Peyer's patch (tissue), 4 donors: ENCODE measurements at regions not wholly inside any gene's neighbourhood (a gene's known extent, or its start where the extent isn't known, plus 50 kb on each side); places are given as distances from the start of the nearest gene placed in this dataset.

Experiments used
- DNase-seq, 3 donors: peaks; one replicate each; pipeline ENCODE4 v3.0.0-alpha.2; 2017 to 2019
- H3K27ac ChIP-seq, 4 donors: fragments of 200-600 bp; sonication (generic); one replicate each; pipeline ENCODE4 v1.5.1; 2016 to 2019
- H3K27me3 ChIP-seq, 2 donors: fragments of 200-600 bp; sonication (generic); one replicate each; pipeline ENCODE4 v1.5.1; 2019
- H3K36me3 ChIP-seq, 3 donors: fragments of 200-600 bp; sonication (generic); one replicate each; pipeline ENCODE4 v1.5.1; 2016 to 2019
- H3K4me1 ChIP-seq, 4 donors: fragments of 200-600 bp; sonication (generic); one replicate each; pipeline ENCODE4 v1.5.1; 2016 to 2019
- H3K4me3 ChIP-seq, 4 donors: fragments of 200-600 bp; sonication (generic); 1 replicate in 3 of 4; 2 replicates in 1 of 4; pipeline ENCODE4 v1.5.1; 2016 to 2019; ENCODE audit warnings: mild to moderate bottlenecking in 1 of 4
- H3K9me3 ChIP-seq, 4 donors: fragments of 200-600 bp; sonication (generic); one replicate each; pipeline ENCODE4 v1.5.1; 2016 to 2019; ENCODE audit warnings: mild to moderate bottlenecking in 1 of 4
- CTCF ChIP-seq, 6 experiments: fragments of 450-650 bp in 4 of 6; fragments of 200-600 bp in 2 of 6; sonication (generic) in 1 of 6; IDR thresholded peaks; one replicate each; pipeline ENCODE4 v1.5.1; 2017 to 2019; ENCODE audit warnings: antibody characterized with exemption in 6 of 6, mild to moderate bottlenecking in 3 of 6, moderate library complexity in 1 of 6
- POLR2A ChIP-seq, 2 donors: fragments of 450-650 bp; IDR thresholded peaks; one replicate each; pipeline ENCODE4 v1.5.1; 2017; ENCODE audit warnings: antibody characterized with exemption in 2 of 2, mild to moderate bottlenecking in 2 of 2, moderate library complexity in 2 of 2

- Histone ChIP-seq H3K27me3 (no peaks in the 10 kb centered on the region), H3K4me1 (no peaks in the 10 kb centered on the region), H3K36me3 (no peaks in the 10 kb centered on the region), H3K27ac (no peak overlapping the region), H3K9me3 (no peaks in the 10 kb centered on the region), H3K4me3 (no peak overlapping the region)
- no peak for TF ChIP-seq CTCF (IDR thresholded peaks at IDR 0.05)
- TF ChIP-seq POLR2A (IDR thresholded peaks at IDR 0.05) = no peak
- DNase-seq = no peak
Observed at GRCh38 chr16:87196661-87197060, 120.5 kb downstream of the C16orf95 start.

DNA sequence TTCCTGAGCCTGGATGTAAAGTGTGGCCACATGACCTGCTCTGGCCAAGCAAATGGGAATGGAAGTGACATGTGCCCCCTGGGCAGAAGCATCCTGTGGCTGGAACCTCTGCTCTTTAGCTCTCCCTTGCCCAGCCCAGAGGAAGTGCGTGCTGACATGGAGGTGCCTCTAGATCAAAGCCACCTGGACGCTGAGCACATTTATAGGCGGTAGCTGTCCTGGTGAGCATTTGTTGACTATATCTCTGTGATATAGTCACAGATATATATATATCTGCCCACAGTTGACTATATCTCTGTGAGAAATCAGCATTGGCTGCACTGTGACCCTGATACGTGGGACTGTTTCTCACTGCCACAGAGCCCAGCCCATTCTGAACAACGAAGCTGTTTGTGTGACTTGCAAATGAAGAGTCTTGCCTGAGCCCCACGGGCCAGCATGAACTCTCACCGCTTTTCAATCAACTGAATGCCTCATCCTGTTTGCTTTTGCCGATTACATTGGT is 118.8 kb downstream of the C16orf95 start:
- Histone ChIP-seq H3K9me3 (no peaks in the 10 kb centered on the region), H3K36me3 (no peaks in the 10 kb centered on the region), H3K27me3 (no peaks in the 10 kb centered on the region), H3K27ac (no peak overlapping the region), H3K4me1 (no peaks in the 10 kb centered on the region), H3K4me3 (no peak overlapping the region)
- no peak for DNase-seq
- no peak for TF ChIP-seq CTCF (IDR thresholded peaks at IDR 0.05)
- TF ChIP-seq POLR2A (IDR thresholded peaks at IDR 0.05) = no peak

- DNase-seq = no peak
- no peak for TF ChIP-seq POLR2A (IDR thresholded peaks at IDR 0.05)
- TF ChIP-seq CTCF (IDR thresholded peaks at IDR 0.05) = no peak
- Histone ChIP-seq H3K36me3 (no peaks in the 10 kb centered on the region), H3K27me3 (no peaks in the 10 kb centered on the region), H3K4me1 (no peaks in the 10 kb centered on the region), H3K4me3 (no peak overlapping the region), H3K9me3 (no peaks in the 10 kb centered on the region), H3K27ac (no peak overlapping the region)
Observed at GRCh38 chr16:87198881-87199280, 118.3 kb downstream of the C16orf95 start.

DNA sequence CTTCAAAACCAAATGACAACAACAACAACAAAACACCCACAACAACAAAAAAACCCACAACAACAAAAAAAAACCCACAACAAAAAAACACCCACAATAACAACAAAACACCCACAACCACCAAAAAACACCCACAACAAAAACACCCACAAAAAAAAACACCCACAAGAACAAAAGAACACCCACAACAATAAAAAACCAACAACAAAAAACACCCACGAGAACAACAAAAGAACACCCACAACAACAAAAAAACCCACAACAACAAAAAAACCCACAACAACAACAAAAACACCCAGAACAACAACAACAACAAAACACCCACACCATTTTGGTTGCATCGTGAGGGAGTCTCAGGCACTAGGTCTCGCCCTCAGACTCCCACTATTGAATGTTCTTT is 117.8 kb downstream of the C16orf95 start:
- TF ChIP-seq POLR2A (IDR thresholded peaks at IDR 0.05) = no peak
- no peak for TF ChIP-seq CTCF (IDR thresholded peaks at IDR 0.05)
- DNase-seq = no peak
- Histone ChIP-seq H3K4me1 (no peaks in the 10 kb centered on the region), H3K4me3 (no peak overlapping the region), H3K36me3 (no peaks in the 10 kb centered on the region), H3K27ac (no peak overlapping the region), H3K9me3 (no peaks in the 10 kb centered on the region), H3K27me3 (no peaks in the 10 kb centered on the region)

DNA sequence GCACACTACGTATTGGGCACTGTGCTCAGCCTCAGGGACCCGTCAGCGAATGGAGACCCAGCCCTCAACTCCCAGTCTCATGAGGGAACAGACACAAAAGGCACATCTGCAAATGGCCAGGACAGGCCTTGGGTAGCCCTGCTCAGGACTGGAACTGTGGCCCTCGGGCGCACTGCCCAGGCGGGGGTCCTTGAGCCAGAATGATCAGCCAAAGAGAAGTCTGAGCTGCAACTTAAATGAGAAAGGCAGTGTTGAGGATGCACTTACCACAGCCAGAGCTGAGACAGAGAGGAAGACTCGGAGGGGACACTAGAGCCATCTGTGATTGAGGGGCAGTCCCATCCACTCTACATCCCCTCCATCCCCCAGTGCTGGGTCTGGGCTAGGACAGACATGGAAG is 117.3 kb downstream of the C16orf95 start:
- Histone ChIP-seq H3K27me3 (no peaks in the 10 kb centered on the region), H3K36me3 (no peaks in the 10 kb centered on the region), H3K4me1 (no peaks in the 10 kb centered on the region), H3K27ac (no peak overlapping the region), H3K9me3 (no peaks in the 10 kb centered on the region), H3K4me3 (no peak overlapping the region)
- no peak for DNase-seq
- no peak for TF ChIP-seq POLR2A (IDR thresholded peaks at IDR 0.05)
- no peak for TF ChIP-seq CTCF (IDR thresholded peaks at IDR 0.05)

- no peak for TF ChIP-seq CTCF (IDR thresholded peaks at IDR 0.05)
- TF ChIP-seq POLR2A (IDR thresholded peaks at IDR 0.05) = no peak
- Histone ChIP-seq H3K27ac (no peak overlapping the region), H3K36me3 (no peaks in the 10 kb centered on the region), H3K4me1 (no peaks in the 10 kb centered on the region), H3K27me3 (no peaks in the 10 kb centered on the region), H3K4me3 (no peak overlapping the region), H3K9me3 (no peaks in the 10 kb centered on the region)
- DNase-seq = no peak
Observed at GRCh38 chr16:87200637-87201036, 116.6 kb downstream of the C16orf95 start.
